OCI-M2 (cell line): ENCODE measurements at regions not wholly inside any gene's neighbourhood (a gene's known extent, or its start where the extent isn't known, plus 50 kb on each side); places are given as distances from the start of the nearest gene placed in this dataset.
"Not testable (repeated sequence)": the region's sequence is repeated elsewhere in the genome, so short reads cannot be mapped to it uniquely, and the experiment has no call there.

ENCODE experiments used
- DNase-seq: peaks from one replicate; lab custom pipeline; 2025; ENCODE audit not compliant: unreplicated experiment; lab: John Stamatoyannopoulos, UW

- DNase-seq: no peak
Observed at GRCh38 chr13:50154697-50155096, 139.5 kb downstream of the KCNRG start.

DNA sequence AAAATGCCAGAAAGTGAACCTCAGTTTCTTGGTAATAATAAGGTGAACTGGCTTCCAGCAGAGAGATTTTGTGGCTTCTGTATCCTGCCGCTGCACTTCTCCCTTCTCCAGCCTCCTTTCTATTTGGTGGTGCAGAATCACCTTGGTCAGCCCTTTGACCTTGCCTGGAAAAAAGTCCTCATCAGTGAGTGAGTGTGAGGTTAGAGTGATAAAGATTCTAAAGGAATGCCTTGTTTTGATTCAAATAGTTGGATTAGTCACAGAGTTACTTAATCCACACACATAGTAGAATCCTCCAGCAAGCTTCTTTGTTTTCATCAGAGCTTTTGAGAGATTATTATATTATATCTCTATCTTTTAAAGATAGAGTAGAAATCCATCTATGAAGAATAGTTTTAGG, 140.9 kb downstream of the KCNRG start:
- no peak for DNase-seq

- no peak for DNase-seq
Observed at GRCh38 chr13:50156561-50157127, 141.4 kb downstream of the KCNRG start.

DNA sequence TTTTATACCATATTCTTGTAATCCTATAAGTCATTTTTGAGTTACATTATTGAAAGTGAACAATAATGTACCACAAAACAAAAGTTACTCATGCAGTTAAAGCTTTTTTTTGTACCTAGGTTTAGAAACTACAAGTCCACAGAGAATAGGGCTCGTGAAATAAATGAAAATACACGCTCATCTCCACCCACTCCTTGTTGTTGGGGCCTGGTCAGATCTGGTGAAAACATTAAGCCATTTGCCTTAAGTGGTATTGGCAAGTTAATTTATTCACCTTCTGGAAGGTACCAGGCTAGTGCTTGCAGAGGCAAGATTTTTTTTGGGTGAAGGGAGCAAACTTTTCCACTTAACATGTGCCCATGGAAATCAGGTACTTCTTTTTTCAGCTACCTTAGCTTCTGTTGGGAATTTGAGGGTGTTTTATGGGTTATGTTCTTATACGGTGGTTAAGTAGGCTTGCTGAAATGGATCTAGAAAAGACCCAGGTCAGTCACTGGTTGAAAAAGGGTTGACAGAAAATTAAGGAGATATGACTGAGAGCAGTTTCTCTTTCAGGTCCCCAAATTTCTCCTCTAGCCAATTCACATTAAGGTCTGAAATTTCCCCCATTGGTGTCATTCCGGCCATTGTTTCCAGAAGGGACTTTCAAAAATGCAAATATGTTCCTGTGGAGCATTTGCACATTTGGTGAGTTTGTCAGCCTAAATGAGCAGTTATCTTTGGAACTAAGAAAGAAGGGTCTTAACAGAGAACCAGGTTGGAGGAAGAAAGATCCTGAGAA, 143.3 kb downstream of the KCNRG start:
- DNase-seq: no peak

- DNase-seq: no peak
Observed at GRCh38 chr13:50159607-50160006, 144.4 kb downstream of the KCNRG start.

GRCh38 chr13:50161052-50161451, 145.8 kb downstream of the KCNRG start:
- no peak for DNase-seq

DNA sequence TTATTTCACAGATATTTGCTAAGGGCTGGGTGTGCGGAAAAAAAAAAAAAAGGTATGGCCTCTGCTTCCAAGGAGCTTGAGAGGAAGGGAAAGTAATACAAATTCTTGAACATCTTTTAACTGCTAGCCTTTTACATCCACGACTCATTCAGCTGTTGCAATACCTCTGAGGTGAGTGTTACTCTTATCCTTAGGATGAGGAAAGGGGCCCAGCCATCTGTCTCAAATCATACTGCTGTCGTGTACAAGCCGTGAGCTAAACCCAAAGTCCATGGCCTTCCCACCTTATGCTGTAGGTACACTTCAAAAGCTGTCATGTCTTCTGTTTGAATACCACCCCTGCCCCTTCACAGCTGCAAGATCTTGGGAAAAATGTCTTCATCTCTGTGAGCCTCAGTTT, 146.8 kb downstream of the KCNRG start:
- DNase-seq: no peak

DNA sequence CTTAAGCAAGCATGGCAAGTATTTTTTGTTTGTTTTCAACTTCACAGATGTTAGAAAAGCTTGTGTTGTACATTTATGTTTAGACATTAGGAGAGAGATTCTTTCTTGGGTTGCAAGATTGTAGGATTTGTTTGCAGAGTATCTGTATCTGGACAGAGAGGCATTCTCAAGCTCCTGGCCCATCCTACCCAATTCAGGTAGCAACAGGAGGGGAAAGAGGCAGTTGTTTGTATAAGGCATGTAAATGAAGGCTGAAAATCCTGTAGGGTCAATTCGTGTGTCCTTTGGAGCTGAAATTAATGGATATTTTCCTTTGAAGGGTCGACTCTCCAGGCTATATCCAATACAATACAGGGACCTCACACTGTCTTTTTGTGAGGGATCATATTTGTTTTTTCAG, 147.3 kb downstream of the KCNRG start:
- no peak for DNase-seq

GRCh38 chr13:50167224-50167947, 152.1 kb downstream of the KCNRG start:
- no peak for DNase-seq

DNA sequence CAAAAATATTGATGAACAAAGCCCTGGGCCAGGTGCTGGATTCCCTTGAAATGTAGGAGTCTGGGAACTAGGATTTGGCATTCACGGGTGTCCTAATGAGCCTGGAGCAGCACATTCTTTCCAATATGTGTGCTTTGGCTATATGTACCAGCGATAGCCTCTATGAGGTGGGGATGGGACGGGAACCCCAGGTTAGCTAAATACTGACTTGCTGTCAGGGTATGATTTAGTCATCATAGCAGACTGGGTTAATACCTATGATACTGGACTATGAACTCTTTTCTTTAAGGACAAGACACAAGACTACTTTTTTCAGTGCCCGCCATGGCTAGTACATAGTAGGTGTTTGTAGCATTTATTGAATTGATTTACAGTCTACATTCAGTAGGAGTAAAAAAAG, 152.7 kb downstream of the KCNRG start:
- DNase-seq: no peak

GRCh38 chr13:50168786-50169185, 153.5 kb downstream of the KCNRG start:
- no peak for DNase-seq

DNA sequence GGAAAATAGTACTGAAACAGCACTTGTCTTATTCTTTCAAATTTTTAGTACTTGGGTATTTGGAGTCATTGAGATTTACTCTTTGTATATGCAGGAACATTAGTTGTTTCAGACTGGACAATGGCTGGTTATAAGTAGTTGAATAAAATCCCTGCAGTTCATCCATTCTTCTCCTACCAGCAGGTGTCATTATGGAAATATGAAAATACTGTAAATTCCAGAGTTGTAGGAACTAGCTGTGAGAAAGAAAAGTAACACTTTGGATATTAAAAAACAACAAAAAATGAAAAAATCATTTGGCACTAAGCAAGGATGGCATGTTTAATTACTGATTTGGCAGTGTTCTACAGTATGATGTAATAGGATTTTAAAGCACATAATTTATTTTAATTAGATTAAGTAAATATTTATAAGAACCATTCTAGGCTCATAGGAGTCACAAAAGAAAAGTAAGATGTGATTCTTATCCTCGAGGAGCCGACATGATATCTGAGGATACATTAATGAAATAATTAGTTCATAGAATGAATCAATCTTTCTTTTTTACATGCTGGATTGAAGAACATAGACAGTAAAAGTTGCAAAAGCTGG, 155.3 kb downstream of the KCNRG start:
- DNase-seq: no peak

- DNase-seq: no peak
Observed at GRCh38 chr13:50171590-50172282, 156.5 kb downstream of the KCNRG start.

DNA sequence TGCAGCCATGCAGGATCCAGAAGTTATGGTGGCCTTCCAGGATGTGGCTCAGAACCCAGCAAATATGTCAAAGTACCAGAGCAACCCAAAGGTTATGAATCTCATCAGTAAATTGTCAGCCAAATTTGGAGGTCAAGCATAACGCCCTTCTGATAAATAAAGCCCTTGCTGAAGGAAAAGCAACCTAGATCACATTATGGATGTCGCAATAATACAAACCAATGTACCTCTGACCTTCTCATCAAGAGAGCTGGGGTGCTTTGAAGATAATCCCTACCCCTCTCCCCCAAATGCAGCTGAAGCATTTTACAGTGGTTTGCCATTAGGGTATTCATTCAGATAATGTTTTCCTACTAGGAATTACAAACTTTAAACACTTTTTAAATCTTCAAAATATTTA, 157.8 kb downstream of the KCNRG start:
- DNase-seq: not testable (repeated sequence)

- DNase-seq: no peak
Observed at GRCh38 chr13:50174630-50175029, 159.4 kb downstream of the KCNRG start.

GRCh38 chr13:50179977-50180376, 164.7 kb downstream of the KCNRG start:
- no peak for DNase-seq

DNA sequence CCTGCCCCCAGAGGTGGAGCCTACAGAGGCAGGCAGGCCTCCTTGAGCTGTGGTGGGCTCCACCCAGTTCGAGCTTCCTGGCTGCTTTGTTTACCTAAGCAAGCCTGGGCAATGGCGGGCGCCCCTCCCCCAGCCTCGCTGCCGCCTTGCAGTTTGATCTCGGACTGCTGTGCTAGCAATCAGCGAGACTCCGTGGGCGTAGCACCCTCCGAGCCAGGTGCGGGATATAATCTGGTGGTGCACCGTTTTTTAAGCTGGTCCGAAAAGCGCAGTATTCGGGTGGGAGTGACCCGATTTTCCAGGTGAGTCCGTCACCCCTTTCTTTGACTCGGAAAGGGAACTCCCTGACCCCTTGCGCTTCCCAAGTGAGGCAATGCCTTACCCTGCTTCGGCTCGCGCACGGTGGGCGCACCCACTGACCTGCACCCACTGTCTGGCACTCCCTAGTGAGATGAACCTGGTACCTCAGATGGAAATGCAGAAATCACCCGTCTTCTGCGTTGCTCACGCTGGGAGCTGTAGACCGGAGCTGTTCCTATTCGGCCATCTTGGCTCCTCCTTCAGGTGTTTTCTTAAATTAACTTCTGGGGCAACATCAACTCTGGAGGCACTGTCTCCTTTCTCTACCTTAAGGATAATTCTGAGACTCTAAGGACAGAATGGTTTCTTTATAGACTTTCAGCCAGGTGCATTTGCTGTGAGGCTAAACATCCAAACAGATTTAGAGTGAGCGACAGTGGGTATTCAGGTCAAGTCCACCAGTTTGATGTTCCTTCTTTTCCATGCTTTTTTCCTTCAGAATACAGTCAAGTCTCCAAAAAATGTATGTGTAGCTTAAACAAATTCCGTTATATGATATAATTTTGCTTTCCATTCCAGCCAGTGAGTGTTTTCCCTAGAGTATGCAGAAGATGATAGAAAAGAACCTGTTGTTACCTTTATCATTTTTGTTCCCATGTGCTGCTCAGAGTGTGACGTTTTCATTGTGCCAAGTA, 170.8 kb downstream of the KCNRG start:
- DNase-seq: not testable (repeated sequence)

- DNase-seq: no peak
Observed at GRCh38 chr13:50187352-50188029, 172.2 kb downstream of the KCNRG start.

DNA sequence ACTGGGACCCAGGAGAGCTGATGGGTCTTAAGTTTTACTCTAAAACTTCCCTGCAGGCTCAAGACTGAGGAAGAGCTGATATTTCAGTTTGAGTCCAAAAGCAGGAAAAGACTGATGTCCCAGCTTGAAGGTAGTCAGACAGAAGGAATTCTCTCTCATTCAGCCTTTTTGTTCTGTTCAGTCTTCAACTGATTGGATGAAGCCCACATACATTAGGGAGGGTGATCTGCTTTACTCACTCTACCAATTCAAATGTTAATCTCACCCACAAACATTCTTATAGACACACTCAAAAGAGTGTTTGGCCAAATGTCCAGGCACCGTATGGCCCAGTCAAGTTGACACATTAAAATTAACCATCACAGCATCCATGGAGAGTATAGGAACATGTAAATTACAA, 173.5 kb downstream of the KCNRG start:
- no peak for DNase-seq
